Smooth muscle cell (in vitro differentiated cells): ENCODE measurements at regions not wholly inside any gene's neighbourhood (a gene's known extent, or its start where the extent isn't known, plus 50 kb on each side); places are given as distances from the start of the nearest gene placed in this dataset.

Experiments
- DNase-seq: peaks from one replicate; lab custom pipeline; 2025; ENCODE audit not compliant: unreplicated experiment; lab: John Stamatoyannopoulos, UW
- H2AFZ ChIP-seq: fragments of 200-600 bp; sonication (generic); 2 replicates; pipeline ENCODE4 v1.6.0; 2016; ENCODE audit warnings: antibody characterized with exemption, low read depth, mild to moderate bottlenecking
- H3F3A ChIP-seq: fragments of 200-600 bp; sonication (generic); 2 replicates; pipeline ENCODE4 v1.6.0; 2017; ENCODE audit warnings: antibody characterized with exemption, low read depth
- H3K27ac ChIP-seq: fragments of 200-600 bp; sonication (generic); 2 replicates; pipeline ENCODE4 v1.5.1; 2016; ENCODE audit warnings: low read depth, mild to moderate bottlenecking
- H3K27me3 ChIP-seq: fragments of 200-600 bp; sonication (generic); 2 replicates; pipeline ENCODE4 v1.6.1; 2016; ENCODE audit warnings: low read depth, mild to moderate bottlenecking
- H3K36me3 ChIP-seq: fragments of 200-600 bp; sonication (generic); 2 replicates; pipeline ENCODE4 v1.5.1; 2016; ENCODE audit warnings: low read depth
- H3K4me1 ChIP-seq: fragments of 200-600 bp; sonication (generic); 2 replicates; pipeline ENCODE4 v1.5.1; 2016; ENCODE audit warnings: low read depth
- H3K4me2 ChIP-seq: fragments of 200-600 bp; sonication (generic); 2 replicates; pipeline ENCODE4 v1.6.0; 2016; ENCODE audit warnings: mild to moderate bottlenecking
- H3K4me3 ChIP-seq: fragments of 200-600 bp; sonication (generic); 2 replicates; pipeline ENCODE4 v1.5.1; 2016; ENCODE audit warnings: mild to moderate bottlenecking
- H3K79me2 ChIP-seq: fragments of 200-600 bp; sonication (generic); 2 replicates; pipeline ENCODE4 v1.6.0; 2016; ENCODE audit warnings: low read depth, mild to moderate bottlenecking
- H3K9ac ChIP-seq: fragments of 200-600 bp; sonication (generic); 2 replicates; pipeline ENCODE4 v1.6.0; 2016; ENCODE audit warnings: low read depth
- H3K9me3 ChIP-seq: fragments of 200-600 bp; sonication (generic); replicated peaks from 2 replicates; pipeline ENCODE4 v1.5.1; 2016; ENCODE audit warnings: low read depth
- H4K20me1 ChIP-seq: fragments of 200-600 bp; sonication (generic); 2 replicates; pipeline ENCODE4 v1.6.0; 2016; ENCODE audit warnings: low read depth
- CTCF ChIP-seq: fragments of 200-600 bp; sonication (generic); IDR thresholded peaks from 2 replicates; pipeline ENCODE4 v1.5.1; 2017; ENCODE audit warnings: borderline replicate concordance, mild to moderate bottlenecking, antibody characterized with exemption; ENCODE audit not compliant: insufficient read depth, poor library complexity, severe bottlenecking
- WGBS: methylation state at CpG from one replicate; pipeline ENCODE4 v1.1.7; 2016; ENCODE audit warnings: low lambda C conversion rate; 5-methylcytosine and 5-hydroxymethylcytosine counted together

- no peak for TF ChIP-seq CTCF
- peak overlapping the region; percentile 1 for H3K4me2 ChIP-seq
- H3K36me3 ChIP-seq = no peaks in the 10 kb centered on the region
- H3F3A ChIP-seq = no peaks in the 10 kb centered on the region
- H3K4me3 ChIP-seq = no peak overlapping the region
- no peaks in the 10 kb centered on the region for H4K20me1 ChIP-seq
- H3K9me3 ChIP-seq = no peaks in the 10 kb centered on the region
- H3K27me3 ChIP-seq = no peaks in the 10 kb centered on the region
- DNase-seq = no peak
- WGBS = 93% methylated on average over 6 of the region's 6 CpGs
- H3K27ac ChIP-seq = no peak overlapping the region
- peaks cover 9% of the 10 kb centered on the region for H3K4me1 ChIP-seq
- no peak overlapping the region for H3K9ac ChIP-seq
- H3K79me2 ChIP-seq = no peaks in the 10 kb centered on the region
- H2AFZ ChIP-seq = peak overlapping the region; percentile 35
Observed at GRCh38 chr3:86178095-86178494, 812.9 kb downstream of the VGLL3 start.

GRCh38 chr3:86176445-86176784 lies 814.5 kb downstream of the VGLL3 start:
- DNase-seq = no peak
- H3K9ac ChIP-seq = no peak overlapping the region
- no peaks in the 10 kb centered on the region for H3F3A ChIP-seq
- no peaks in the 10 kb centered on the region for H3K27me3 ChIP-seq
- no peak for TF ChIP-seq CTCF
- 76% methylated on average over 3 of the region's 3 CpGs for WGBS
- H4K20me1 ChIP-seq = no peaks in the 10 kb centered on the region
- H3K36me3 ChIP-seq = no peaks in the 10 kb centered on the region
- H3K4me1 ChIP-seq = peaks cover 9% of the 10 kb centered on the region
- no peak overlapping the region for H3K4me2 ChIP-seq
- H3K27ac ChIP-seq = no peak overlapping the region
- H2AFZ ChIP-seq = no peak overlapping the region
- H3K4me3 ChIP-seq = no peak overlapping the region
- H3K9me3 ChIP-seq = no peaks in the 10 kb centered on the region
- no peaks in the 10 kb centered on the region for H3K79me2 ChIP-seq

GRCh38 chr3:86175593-86176444 lies 815.1 kb downstream of the VGLL3 start:
- H2AFZ ChIP-seq = no peak overlapping the region
- H3K27me3 ChIP-seq = no peaks in the 10 kb centered on the region
- no peaks in the 10 kb centered on the region for H4K20me1 ChIP-seq
- H3K27ac ChIP-seq = no peak overlapping the region
- H3K4me3 ChIP-seq = no peak overlapping the region
- no peak for TF ChIP-seq CTCF
- H3F3A ChIP-seq = no peaks in the 10 kb centered on the region
- no peaks in the 10 kb centered on the region for H3K79me2 ChIP-seq
- DNase-seq = no peak
- H3K4me1 ChIP-seq = peaks cover 9% of the 10 kb centered on the region
- H3K36me3 ChIP-seq = no peaks in the 10 kb centered on the region
- peak overlapping the region; percentile 24 for H3K4me2 ChIP-seq
- H3K9ac ChIP-seq = no peak overlapping the region
- 63% methylated on average over 7 of the region's 7 CpGs for WGBS
- H3K9me3 ChIP-seq = no peaks in the 10 kb centered on the region

GRCh38 chr3:86175051-86175536 lies 815.9 kb downstream of the VGLL3 start:
- Histone ChIP-seq H3K4me1 (peaks cover 9% of the 10 kb centered on the region), H3K9me3 (no peaks in the 10 kb centered on the region), H3K27ac (no peak overlapping the region), H3K4me3 (no peak overlapping the region), H3K79me2 (no peaks in the 10 kb centered on the region), H3K36me3 (no peaks in the 10 kb centered on the region), H2AFZ (no peak overlapping the region), H3K9ac (no peak overlapping the region), H3K4me2 (peak overlapping the region; percentile 24), H3K27me3 (no peaks in the 10 kb centered on the region), H3F3A (no peaks in the 10 kb centered on the region), H4K20me1 (no peaks in the 10 kb centered on the region)
- TF ChIP-seq CTCF = no peak
- DNase-seq = no peak
- WGBS = 14% methylated on average over 3 of the region's 3 CpGs
